ENCODE measurements at regions not wholly inside any gene's neighbourhood (a gene's known extent, or its start where the extent isn't known, plus 50 kb on each side); places are given as distances from the start of the nearest gene placed in this dataset.

- no peak overlapping the region for H3K27ac ChIP-seq (ENCODE audit: insufficient read depth, low read depth, low read length)
- no peaks in the 10 kb centered on the region for H3K9me3 ChIP-seq (replicated peaks; ENCODE audit: control insufficient read depth, insufficient read depth, low read length)
- TF ChIP-seq POLR2AphosphoS5 (IDR thresholded peaks at IDR 0.05; ENCODE audit: insufficient read depth, low read depth, low read length) (no peak), CTCF (IDR thresholded peaks at IDR 0.05; ENCODE audit: extremely low read depth in 1 of 2, insufficient read depth in 1 of 2, low read depth in 1 of 2, low read length in 2 of 2) (no peak), MAX (IDR thresholded peaks at IDR 0.05; ENCODE audit: insufficient read depth, insufficient read length) (no peak), POLR2A (IDR thresholded peaks at IDR 0.05; ENCODE audit: low read depth, low read length) (no peak), FOS (IDR thresholded peaks at IDR 0.05; ENCODE audit: borderline replicate concordance, insufficient read depth, low read length) (no peak), GATA2 (IDR thresholded peaks at IDR 0.05; ENCODE audit: insufficient read depth, insufficient read length, low read depth, low read length) (no peak), MYC (IDR thresholded peaks at IDR 0.05; ENCODE audit: low read depth, low read length) (no peak), EZH2 (IDR thresholded peaks at IDR 0.05; ENCODE audit: borderline replicate concordance, low read depth, low read length, severe bottlenecking) (no peak), JUN (IDR thresholded peaks at IDR 0.05; ENCODE audit: borderline replicate concordance, insufficient read depth, insufficient read length, low read depth) (no peak)
- H3K27me3 ChIP-seq (ENCODE audit: control insufficient read depth in 2 of 2, insufficient read depth in 2 of 2, low read length in 2 of 2) = no peaks in the 10 kb centered on the region
- FAIRE-seq = no peak
- H3K79me2 ChIP-seq (ENCODE audit: control insufficient read depth, insufficient read depth, low read length) = no peaks in the 10 kb centered on the region
- no peaks in the 10 kb centered on the region for H3K36me3 ChIP-seq (ENCODE audit: control insufficient read depth in 2 of 2, extremely low read depth in 1 of 2, insufficient read depth in 2 of 2, low read length in 2 of 2)
- no TSS peak for BruUV-seq (replicated peaks)
- no peak overlapping the region for H3K9ac ChIP-seq (replicated peaks; ENCODE audit: extremely low read depth, insufficient read depth, low read length)
- H3K4me3 ChIP-seq (replicated peaks in 1 of 3; ENCODE audit: insufficient read depth in 1 of 3, low read depth in 1 of 3, low read length in 3 of 3) = no peak overlapping the region
- no peak for DNase-seq (ENCODE audit: low read depth, low spot score)
- dilution Hi-C loops (cut with MboI; ENCODE audit: extremely low pct_ligation_motif_present, low sequenced_read_pairs) = no loop called here
- no peak overlapping the region for H2AFZ ChIP-seq (ENCODE audit: low read depth, low read length)
- intact Hi-C loops (cut with micrococcal nuclease) = no loop called here
- H3K4me2 ChIP-seq (ENCODE audit: insufficient read depth, low read length) = no peak overlapping the region
- no peaks in the 10 kb centered on the region for H4K20me1 ChIP-seq (replicated peaks; ENCODE audit: control insufficient read depth, extremely low read depth, insufficient read depth, low read length)
- ChIA-PET POLR2A (no interaction called here), CTCF (no interaction called here)
- no peaks in the 10 kb centered on the region for H3K4me1 ChIP-seq (ENCODE audit: control insufficient read depth, extremely low read depth, insufficient read depth, low read length)
- no peaks in the 10 kb centered on the region for H3K9me1 ChIP-seq (replicated peaks; ENCODE audit: control insufficient read depth, extremely low read depth, insufficient read depth, low read length)
Observed at GRCh38 chr7:25788371-25788770, 363.6 kb upstream of the NFE2L3 start.
